Lung (tissue), 12 donors: ENCODE measurements at regions not wholly inside any gene's neighbourhood (a gene's known extent, or its start where the extent isn't known, plus 50 kb on each side); places are given as distances from the start of the nearest gene placed in this dataset. TPM values are rescaled to one million over a fixed set of nuclear protein-coding genes. Genes with fewer than 3 reads are reported as not detected.

Experiments
- ATAC-seq: fragments of 200-7000 bp; cut with Tn5 transposase; one replicate; pipeline ENCODE4 v1.9.1; 2020; ENCODE audit warnings: moderate number of reproducible peaks; ENCODE audit not compliant: insufficient read depth, low FRiP score
- DNase-seq, 3 donors: peaks; one replicate each; pipeline ENCODE4 v3.0.0-alpha.2; 2013 to 2017
- H3K27ac ChIP-seq, 2 donors: one replicate each; pipeline ENCODE4 v1.5.1; 2013; ENCODE audit warnings: mild to moderate bottlenecking in 2 of 2, moderate library complexity in 2 of 2, control low read depth in 1 of 2, inconsistent platforms in 1 of 2, low read depth in 1 of 2, low read length in 1 of 2
- H3K27me3 ChIP-seq, 3 donors: one replicate each; pipeline ENCODE4 v1.5.1; 2013; ENCODE audit warnings: low read length in 2 of 3; ENCODE audit not compliant: control insufficient read depth in 3 of 3, insufficient read depth in 3 of 3
- H3K36me3 ChIP-seq, 4 donors: one replicate each; pipeline ENCODE4 v1.5.1; 2013; ENCODE audit warnings: low read length in 4 of 4, mild to moderate bottlenecking in 1 of 4, moderate library complexity in 1 of 4; ENCODE audit not compliant: control insufficient read depth in 4 of 4, insufficient read depth in 4 of 4
- H3K4me1 ChIP-seq, 5 donors: one replicate each; pipeline ENCODE4 v1.5.1; 2013; ENCODE audit warnings: low read length in 5 of 5, mild to moderate bottlenecking in 2 of 5, moderate library complexity in 1 of 5; ENCODE audit not compliant: control insufficient read depth in 5 of 5, insufficient read depth in 5 of 5
- H3K4me3 ChIP-seq: one replicate; pipeline ENCODE4 v1.5.1; 2013; ENCODE audit warnings: mild to moderate bottlenecking, control low read depth, moderate library complexity
- H3K9ac ChIP-seq, 2 donors: one replicate each; pipeline ENCODE4 v1.5.1; 2013; ENCODE audit warnings: low read length in 2 of 2, control low read depth in 1 of 2; ENCODE audit not compliant: insufficient read depth in 1 of 2
- H3K9me3 ChIP-seq, 4 donors: one replicate each; pipeline ENCODE4 v1.5.1; 2013; ENCODE audit warnings: low read length in 3 of 4, mild to moderate bottlenecking in 1 of 4, moderate library complexity in 1 of 4; ENCODE audit not compliant: control insufficient read depth in 4 of 4, insufficient read depth in 3 of 4
- WGBS, 2 donors: extraction: QIAGEN DNeasy Blood & Tissue Kit; methylation state at CpG; one replicate each; pipeline ENCODE4 v1.1.7; 2013; 5-methylcytosine and 5-hydroxymethylcytosine counted together
- small RNA-seq: library from RNA; depleted of rRNA; stranded (forward); fragments of <200 nt; gene quantifications from one replicate; pipeline ENCODE3, GENCODE V24; 2014; ENCODE audit warnings: low replicate concordance
- TF ChIP-seq, protein P1 (sequence below): IDR thresholded peaks from 2 replicates; pipeline ENCODE4 v1.5.1; 2012; ENCODE audit warnings: mild to moderate bottlenecking; ENCODE audit errors: control extremely low read depth, extremely low read depth
- donor health status: control.
- donor health status: control.
- donor health status: Bipolar disorder and iron deficiency.
- donor health status: healthy.
- donor health status: DM: yes; HTN: yes; CAD: no.

DNA sequence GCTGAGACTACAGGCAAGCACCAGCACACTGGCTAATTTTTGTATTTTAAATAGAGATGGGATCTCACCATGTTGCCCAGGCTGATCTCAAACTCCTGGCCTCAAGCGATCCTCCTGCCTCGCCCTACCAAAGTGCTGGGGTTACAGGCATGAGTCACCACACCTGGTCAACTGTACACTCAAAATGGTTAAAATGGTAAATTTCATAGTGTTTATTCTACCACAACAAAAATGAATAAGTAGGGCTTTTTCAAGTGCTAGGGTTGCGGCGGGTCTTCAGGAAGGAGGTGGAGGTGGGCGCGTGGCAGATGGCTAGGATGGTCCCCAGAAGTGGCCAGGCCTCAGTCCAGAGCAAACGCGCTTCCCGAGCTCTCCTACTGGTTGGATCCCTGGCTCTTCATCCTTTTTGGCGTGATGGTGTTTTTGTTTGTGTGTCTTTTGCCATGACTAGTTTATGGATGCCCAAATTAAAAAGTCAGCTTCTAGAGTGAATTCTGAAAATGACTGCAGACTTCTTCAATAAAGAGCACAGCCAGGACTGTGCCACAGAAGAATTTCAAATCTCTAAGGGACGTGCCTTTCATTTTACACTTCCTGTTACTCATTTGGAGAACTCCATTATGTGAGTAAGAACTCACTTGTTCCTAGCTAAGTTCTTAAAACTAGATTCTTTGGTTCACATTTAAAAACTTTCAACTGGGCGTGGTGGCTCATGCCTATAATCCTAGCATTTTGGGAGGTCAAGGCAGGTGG is 73.9 kb downstream of the TMEM130 start:
- Histone ChIP-seq H3K27ac (no peak overlapping the region), H3K9me3 (peaks cover 0 to 6% (median 1%) of the 10 kb centered on the region in 4 donors), H3K4me3 (no peak overlapping the region), H3K4me1 (no peaks in the 10 kb centered on the region), H3K9ac (no peak overlapping the region), H3K36me3 (no peaks in the 10 kb centered on the region), H3K27me3 (no peaks in the 10 kb centered on the region)
- 87 to 88% methylated on average over 12 of the region's 12 CpGs for WGBS, 2 donors
- TF ChIP-seq, protein P1, sequence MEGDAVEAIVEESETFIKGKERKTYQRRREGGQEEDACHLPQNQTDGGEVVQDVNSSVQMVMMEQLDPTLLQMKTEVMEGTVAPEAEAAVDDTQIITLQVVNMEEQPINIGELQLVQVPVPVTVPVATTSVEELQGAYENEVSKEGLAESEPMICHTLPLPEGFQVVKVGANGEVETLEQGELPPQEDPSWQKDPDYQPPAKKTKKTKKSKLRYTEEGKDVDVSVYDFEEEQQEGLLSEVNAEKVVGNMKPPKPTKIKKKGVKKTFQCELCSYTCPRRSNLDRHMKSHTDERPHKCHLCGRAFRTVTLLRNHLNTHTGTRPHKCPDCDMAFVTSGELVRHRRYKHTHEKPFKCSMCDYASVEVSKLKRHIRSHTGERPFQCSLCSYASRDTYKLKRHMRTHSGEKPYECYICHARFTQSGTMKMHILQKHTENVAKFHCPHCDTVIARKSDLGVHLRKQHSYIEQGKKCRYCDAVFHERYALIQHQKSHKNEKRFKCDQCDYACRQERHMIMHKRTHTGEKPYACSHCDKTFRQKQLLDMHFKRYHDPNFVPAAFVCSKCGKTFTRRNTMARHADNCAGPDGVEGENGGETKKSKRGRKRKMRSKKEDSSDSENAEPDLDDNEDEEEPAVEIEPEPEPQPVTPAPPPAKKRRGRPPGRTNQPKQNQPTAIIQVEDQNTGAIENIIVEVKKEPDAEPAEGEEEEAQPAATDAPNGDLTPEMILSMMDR: no peak
- ATAC-seq: no peak
- DNase-seq: no peak

Small RNA genes lying in the stretch of these regions (small RNA-seq; reads per million reads assigned to genes)
- not detected for gene RNU6-393P
